SK-N-SH treated with all-trans-retinoic acid at 6 μM for 48 hours (cell line): ENCODE measurements at regions not wholly inside any gene's neighbourhood (a gene's known extent, or its start where the extent isn't known, plus 50 kb on each side); places are given as distances from the start of the nearest gene placed in this dataset.

Source experiments
- ARNTL ChIP-seq: fragments of 450-650 bp; formaldehyde crosslinking; IDR thresholded peaks from 2 replicates; pipeline ENCODE4 v1.5.0; 2020; ENCODE audit warnings: low read depth, mild to moderate bottlenecking, moderate library complexity, borderline replicate concordance
- OSR1 ChIP-seq: fragments of 250-450 bp; sonication (Bioruptor Pico); IDR thresholded peaks from 2 replicates; pipeline ENCODE4 v1.8.0; 2022; ENCODE audit warnings: moderate library complexity, mild to moderate bottlenecking, inconsistent platforms
- RARB ChIP-seq: fragments of 250-450 bp; sonication (Bioruptor Pico); IDR thresholded peaks from 2 replicates; pipeline ENCODE4 v1.8.0; 2021; ENCODE audit warnings: mild to moderate bottlenecking, moderate library complexity
- SNAI2 ChIP-seq: fragments of 250-450 bp; sonication (Bioruptor Pico); IDR thresholded peaks from 2 replicates; pipeline ENCODE4 v1.5.0; 2020; ENCODE audit warnings: mild to moderate bottlenecking, moderate library complexity
- TCF4 ChIP-seq: fragments of 250-450 bp; sonication (Bioruptor Pico); IDR thresholded peaks from 2 replicates; pipeline ENCODE4 v1.8.0; 2021; ENCODE audit warnings: mild to moderate bottlenecking, moderate library complexity, borderline replicate concordance
- TOX ChIP-seq: fragments of 250-450 bp; sonication (Bioruptor Pico); IDR thresholded peaks from 2 replicates; pipeline ENCODE4 v1.8.0; 2021; ENCODE audit warnings: mild to moderate bottlenecking, moderate library complexity, borderline replicate concordance
- ZC3H10 ChIP-seq: fragments of 250-450 bp; sonication (Bioruptor Pico); IDR thresholded peaks from 2 replicates; pipeline ENCODE4 v1.5.1; 2021; ENCODE audit warnings: mild to moderate bottlenecking, moderate library complexity
- ZFP30 ChIP-seq: fragments of 450-650 bp; formaldehyde crosslinking; IDR thresholded peaks from 2 replicates; pipeline ENCODE4 v1.5.0; 2022; ENCODE audit warnings: mild to moderate bottlenecking, moderate library complexity
- ZNF70 ChIP-seq: fragments of 450-650 bp; formaldehyde crosslinking; IDR thresholded peaks from 2 replicates; pipeline ENCODE4 v1.5.0; 2020; ENCODE audit warnings: mild to moderate bottlenecking, moderate library complexity
- ZNF8 ChIP-seq: fragments of 450-650 bp; formaldehyde crosslinking; IDR thresholded peaks from 2 replicates; pipeline ENCODE4 v1.5.0; 2020; ENCODE audit warnings: mild to moderate bottlenecking, moderate library complexity
- TF ChIP-seq, protein P1 (sequence below): fragments of 250-450 bp; sonication (Bioruptor Pico); IDR thresholded peaks from 2 replicates; pipeline ENCODE4 v1.8.0; 2021; ENCODE audit warnings: low read depth, mild to moderate bottlenecking, moderate library complexity, borderline replicate concordance

DNA sequence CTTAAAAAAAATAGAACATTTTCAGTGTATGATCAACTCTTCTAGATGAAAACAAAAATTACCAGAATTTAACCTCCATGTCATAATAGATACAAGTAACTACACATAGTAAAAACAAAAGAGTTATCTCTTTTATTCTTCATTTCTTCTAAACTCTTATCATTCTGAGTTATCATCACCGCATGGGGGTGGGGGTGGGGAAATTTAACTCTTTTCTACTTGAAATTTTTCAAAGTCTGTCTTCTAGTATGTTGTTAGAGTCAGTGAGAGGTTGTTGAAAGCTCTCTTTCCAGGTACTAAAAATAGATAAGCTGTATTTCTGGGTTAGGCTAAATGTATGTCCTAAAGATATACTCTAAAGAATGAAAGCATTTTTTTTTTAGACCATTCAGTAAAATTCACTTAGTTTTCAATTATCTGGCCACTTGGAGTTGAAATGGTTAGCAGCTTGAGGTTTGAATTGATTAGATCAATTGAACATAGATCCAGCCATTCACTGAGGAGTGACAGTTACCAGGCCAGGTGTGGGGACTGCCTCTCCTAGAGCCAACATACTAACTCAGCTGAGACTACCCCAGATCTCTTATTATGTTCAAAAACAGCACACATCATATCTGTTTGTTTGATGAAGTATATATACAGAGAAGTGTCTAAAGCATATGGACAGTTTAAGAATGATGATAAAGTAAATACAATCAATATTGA, 220.7 kb downstream of the IKZF2 start:
- no peak for TF ChIP-seq OSR1 (CRISPR knock-in tag)
- no peak for TF ChIP-seq ZNF70 (CRISPR knock-in tag)
- TF ChIP-seq TOX (CRISPR knock-in tag) = no peak
- no peak for TF ChIP-seq RARB (CRISPR knock-in tag)
- TF ChIP-seq SNAI2 (CRISPR knock-in tag) = no peak
- TF ChIP-seq TCF4 (CRISPR knock-in tag) = no peak
- TF ChIP-seq, protein P1, sequence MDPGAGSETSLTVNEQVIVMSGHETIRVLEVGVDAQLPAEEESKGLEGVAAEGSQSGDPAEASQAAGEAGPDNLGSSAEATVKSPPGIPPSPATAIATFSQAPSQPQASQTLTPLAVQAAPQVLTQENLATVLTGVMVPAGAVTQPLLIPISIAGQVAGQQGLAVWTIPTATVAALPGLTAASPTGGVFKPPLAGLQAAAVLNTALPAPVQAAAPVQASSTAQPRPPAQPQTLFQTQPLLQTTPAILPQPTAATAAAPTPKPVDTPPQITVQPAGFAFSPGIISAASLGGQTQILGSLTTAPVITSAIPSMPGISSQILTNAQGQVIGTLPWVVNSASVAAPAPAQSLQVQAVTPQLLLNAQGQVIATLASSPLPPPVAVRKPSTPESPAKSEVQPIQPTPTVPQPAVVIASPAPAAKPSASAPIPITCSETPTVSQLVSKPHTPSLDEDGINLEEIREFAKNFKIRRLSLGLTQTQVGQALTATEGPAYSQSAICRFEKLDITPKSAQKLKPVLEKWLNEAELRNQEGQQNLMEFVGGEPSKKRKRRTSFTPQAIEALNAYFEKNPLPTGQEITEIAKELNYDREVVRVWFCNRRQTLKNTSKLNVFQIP (CRISPR knock-in tag) = no peak
- TF ChIP-seq ZNF8 (CRISPR knock-in tag) = no peak
- no peak for TF ChIP-seq ZFP30 (CRISPR knock-in tag)
- no peak for TF ChIP-seq ARNTL (CRISPR knock-in tag)
- TF ChIP-seq ZC3H10 (CRISPR knock-in tag) = no peak
